ENCODE measurements at regions not wholly inside any gene's neighbourhood (a gene's known extent, or its start where the extent isn't known, plus 50 kb on each side); places are given as distances from the start of the nearest gene placed in this dataset.

DNA sequence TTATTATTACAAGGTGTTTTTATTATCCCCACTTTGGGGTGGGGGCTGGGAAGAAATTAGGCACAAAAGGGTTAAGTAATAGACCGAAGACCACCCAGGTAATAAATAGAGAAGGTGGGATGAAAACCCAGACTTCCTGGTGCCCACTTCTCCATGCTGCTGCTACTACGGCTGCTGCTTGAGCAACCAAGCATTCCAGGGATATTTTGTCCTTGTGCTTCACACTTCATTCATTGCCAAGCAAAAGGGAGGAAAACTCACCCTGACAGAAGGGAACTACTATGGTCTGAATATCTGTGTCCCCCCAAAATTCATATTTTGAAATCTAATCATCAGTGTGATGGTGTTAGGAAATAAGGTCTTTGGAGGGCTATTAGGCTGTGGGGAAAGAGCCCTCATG lies 470.9 kb upstream of the API5 start:
- TF ChIP-seq, protein P1, sequence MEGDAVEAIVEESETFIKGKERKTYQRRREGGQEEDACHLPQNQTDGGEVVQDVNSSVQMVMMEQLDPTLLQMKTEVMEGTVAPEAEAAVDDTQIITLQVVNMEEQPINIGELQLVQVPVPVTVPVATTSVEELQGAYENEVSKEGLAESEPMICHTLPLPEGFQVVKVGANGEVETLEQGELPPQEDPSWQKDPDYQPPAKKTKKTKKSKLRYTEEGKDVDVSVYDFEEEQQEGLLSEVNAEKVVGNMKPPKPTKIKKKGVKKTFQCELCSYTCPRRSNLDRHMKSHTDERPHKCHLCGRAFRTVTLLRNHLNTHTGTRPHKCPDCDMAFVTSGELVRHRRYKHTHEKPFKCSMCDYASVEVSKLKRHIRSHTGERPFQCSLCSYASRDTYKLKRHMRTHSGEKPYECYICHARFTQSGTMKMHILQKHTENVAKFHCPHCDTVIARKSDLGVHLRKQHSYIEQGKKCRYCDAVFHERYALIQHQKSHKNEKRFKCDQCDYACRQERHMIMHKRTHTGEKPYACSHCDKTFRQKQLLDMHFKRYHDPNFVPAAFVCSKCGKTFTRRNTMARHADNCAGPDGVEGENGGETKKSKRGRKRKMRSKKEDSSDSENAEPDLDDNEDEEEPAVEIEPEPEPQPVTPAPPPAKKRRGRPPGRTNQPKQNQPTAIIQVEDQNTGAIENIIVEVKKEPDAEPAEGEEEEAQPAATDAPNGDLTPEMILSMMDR (IDR thresholded peaks at IDR 0.05) = no peak
- TF ChIP-seq POLR2A (IDR thresholded peaks at IDR 0.05) (no peak), POLR2AphosphoS5 (IDR thresholded peaks at IDR 0.05) (no peak)
